GM18858 (cell line): ENCODE measurements at regions not wholly inside any gene's neighbourhood (a gene's known extent, or its start where the extent isn't known, plus 50 kb on each side); places are given as distances from the start of the nearest gene placed in this dataset.
"Not testable (repeated sequence)": the region's sequence is repeated elsewhere in the genome, so short reads cannot be mapped to it uniquely, and the experiment has no call there.

Source experiments
- ATAC-seq: cut with Tn5 transposase; IDR thresholded peaks from one replicate; pipeline ENCODE4 v1.9.1; 2021; ENCODE audit not compliant: unreplicated experiment

DNA sequence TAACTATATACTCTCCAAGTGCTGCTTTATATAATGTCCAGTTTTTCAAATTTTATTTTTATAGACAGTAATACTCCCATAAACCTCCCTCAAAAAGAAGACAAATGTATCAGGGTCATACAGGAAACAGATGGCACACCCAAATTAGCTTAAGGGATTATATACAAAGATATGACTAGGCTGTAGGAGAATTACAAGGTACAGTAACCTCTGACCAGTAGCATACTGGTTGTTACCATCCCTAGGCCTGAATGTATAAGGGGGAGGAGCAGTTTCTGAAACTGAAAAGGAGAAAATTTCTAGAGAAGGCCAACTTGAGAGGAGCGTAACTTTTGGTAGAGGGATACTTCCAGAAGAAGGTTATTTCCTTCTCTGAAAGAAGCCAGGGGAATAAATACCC, 122.6 kb upstream of the NBPF19 start:
- ATAC-seq, result not testable (repeated sequence)

GRCh38 chr1:149354579-149354978, 120.3 kb upstream of the NBPF19 start:
- ATAC-seq, result not testable (repeated sequence)

DNA sequence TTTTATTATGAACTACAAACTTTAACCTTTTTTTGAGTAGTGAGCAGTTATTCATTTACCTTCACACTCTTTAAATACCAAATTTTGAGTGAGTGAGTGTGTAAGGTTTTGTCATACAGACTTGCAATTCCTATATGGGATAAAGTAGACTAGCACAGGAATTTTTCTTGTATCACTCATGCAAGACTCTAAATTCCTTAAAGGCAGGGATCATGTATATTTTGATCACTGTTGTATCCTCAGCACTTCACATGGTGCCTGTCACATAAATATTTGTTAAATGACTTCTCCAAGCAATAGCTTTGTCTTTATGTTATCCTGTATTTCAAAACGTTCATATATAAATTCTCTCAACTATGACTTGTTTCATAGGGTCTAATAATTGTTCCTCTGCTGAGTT, 119.1 kb upstream of the NBPF19 start:
- not testable (repeated sequence) for ATAC-seq

GRCh38 chr1:149356152-149356551, 118.7 kb upstream of the NBPF19 start:
- not testable (repeated sequence) for ATAC-seq

- ATAC-seq, result not testable (repeated sequence)
Measured at GRCh38 chr1:149360351-149360750, 114.5 kb upstream of the NBPF19 start.

- ATAC-seq, result not testable (repeated sequence)
Measured at GRCh38 chr1:149361310-149361709, 113.5 kb upstream of the NBPF19 start.

GRCh38 chr1:149364188-149364981, 110.5 kb upstream of the NBPF19 start:
- ATAC-seq, result not testable (repeated sequence)

DNA sequence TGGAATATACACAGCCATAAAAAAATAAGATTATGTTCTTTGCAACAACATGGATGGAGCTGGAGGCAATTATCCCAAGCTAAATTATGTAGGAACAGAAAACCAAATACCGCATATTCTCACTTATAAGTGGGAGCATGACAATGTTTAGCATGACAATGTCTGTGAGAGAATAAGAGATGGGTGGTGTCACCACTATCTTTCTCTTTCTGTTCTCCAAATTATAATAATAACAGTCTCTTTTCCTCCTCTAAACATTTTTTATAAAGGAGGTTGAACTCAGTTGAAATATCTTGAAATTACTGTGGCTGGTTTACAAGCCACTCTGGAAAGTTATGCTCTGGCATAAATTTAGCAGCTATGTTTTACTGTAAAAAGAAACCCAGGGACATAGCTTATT, 108.4 kb upstream of the NBPF19 start:
- ATAC-seq, result not testable (repeated sequence)

DNA sequence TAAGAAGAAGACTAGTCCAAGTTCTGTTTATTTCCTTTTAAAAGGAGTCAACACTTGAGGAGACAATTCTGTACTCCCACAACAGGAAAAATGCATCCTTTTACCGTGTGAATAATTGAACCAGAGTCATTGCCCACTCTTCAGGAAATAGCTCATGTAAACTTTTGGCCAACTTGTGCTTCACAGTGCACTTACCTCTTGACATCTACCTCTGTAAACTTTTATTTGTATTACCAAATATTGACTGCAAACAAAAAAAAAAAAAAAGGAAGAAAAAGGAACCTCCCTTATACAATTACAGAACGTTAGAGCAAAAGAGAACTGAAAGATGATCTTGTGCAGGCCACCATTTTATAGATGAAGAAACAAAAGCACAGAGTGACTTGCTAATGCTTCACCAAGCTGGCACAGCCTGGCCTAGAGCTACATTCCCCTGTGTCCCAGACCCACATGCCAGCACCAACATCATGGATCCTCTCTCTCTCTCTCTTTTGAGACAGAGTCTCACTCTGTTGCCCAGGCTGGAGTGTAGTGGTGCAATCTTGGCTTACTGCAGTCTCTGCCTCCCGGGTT, 107.3 kb upstream of the NBPF19 start:
- not testable (repeated sequence) for ATAC-seq

DNA sequence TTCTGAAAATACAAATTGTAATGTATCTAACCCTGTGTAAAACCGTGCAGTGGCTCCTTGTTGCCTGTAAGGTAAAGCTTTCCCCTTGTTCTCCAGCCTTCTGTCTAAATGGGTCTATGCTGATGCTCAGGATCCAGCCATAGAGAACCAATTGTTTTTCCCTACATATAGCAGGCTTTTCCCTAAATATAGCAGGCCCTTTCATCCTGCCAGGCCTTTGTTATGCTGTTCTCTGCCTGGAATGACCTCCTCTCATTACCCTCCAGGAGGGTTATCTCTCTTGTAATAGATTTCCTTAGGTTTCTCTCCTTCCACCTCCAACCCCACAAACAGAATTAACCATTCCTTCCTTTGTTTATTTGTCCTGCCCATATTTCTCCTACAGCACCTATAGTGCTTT, 106.5 kb upstream of the NBPF19 start:
- ATAC-seq, result not testable (repeated sequence)

DNA sequence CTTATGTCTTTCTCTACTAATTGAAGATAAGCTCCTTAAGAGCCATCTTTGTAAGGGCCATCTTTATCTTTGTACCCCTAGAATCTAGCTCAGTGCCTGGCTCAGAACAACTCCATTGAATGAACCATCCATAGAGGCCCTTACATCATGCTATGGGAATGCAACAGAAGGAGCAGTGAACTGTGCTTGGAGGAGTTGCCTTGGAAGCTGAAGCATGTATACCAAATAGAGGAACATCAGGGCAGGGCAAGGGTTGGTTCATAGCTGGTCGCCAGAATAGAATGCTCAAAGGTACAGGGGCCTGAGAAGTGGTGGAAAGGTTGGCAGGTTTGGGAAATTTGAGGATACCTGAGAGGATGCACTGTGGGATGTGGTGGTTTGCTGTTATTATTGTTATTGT, 105.8 kb upstream of the NBPF19 start:
- ATAC-seq, result not testable (repeated sequence)

DNA sequence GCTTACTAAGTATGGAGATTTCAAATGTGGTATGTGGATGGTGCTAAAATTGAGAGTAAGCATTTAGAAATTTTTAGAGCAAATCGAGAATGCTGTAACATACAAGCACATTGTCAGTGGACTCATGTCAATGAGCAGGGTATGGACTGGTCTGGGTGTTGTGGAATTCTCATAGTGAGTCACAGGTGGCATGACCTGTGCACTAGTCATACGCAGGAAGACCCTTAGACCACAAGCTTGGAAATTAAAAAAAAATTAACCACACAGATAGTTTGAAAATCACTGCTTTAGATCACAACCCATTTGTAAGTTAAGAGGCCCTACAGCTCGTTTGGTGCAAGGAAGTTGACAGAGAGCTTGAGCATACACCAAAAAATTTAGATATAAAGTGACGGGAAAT, 102.9 kb upstream of the NBPF19 start:
- ATAC-seq, result not testable (repeated sequence)

DNA sequence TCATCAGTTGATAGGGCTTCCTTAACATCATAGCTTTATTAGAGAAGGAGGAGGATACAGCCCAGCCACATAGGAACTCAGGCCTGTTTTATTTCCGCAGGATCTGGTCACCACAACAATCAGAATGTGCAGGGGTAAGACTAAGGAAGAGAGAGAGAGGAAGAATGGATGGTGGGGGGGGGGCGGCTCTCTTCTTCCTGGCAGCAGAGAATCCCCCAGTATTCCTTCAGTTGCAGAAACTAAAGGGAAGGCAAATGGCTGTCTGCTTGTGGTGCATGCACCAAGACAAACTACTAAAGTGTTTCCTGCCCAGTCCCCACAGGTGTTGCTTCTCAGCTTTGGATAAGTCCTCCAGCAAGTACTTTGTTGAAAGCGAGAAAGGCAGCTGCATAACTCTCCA, 96.4 kb upstream of the NBPF19 start:
- not testable (repeated sequence) for ATAC-seq

DNA sequence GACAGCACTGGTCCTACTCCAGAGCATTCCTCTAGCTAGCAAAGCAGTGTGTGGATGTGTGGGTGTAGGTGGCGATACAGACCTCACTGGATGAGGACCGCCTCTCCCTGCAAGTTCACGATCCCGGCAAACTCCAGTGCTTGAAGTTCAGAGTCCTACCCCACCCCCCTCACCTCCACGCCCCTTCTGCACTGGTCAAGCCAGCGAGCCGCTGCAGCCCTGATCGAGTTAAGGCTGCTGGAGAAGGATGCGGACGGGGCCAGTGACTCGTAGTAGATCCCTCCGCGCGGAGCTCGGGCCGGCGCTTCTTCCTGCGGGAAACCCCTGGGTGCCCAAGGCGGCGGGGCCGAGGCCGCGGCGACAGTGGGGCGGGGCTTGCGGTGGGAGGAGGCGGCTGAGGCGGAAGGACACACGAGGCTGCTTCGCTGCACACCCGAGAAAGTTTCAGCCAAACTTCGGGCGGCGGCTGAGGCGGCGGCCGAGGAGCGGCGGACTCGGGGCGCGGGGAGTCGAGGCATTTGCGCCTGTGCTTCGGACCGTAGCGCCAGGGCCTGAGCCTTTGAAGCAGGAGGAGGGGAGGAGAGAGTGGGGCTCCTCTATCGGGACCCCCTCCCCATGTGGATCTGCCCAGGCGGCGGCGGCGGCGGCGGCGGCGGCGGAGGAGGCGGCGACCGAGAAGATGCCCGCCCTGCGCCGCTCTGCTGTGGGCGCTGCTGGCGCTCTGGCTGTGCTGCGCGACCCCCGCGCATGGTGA, 84.5 kb upstream of the NBPF19 start:
- not testable (repeated sequence) for ATAC-seq

DNA sequence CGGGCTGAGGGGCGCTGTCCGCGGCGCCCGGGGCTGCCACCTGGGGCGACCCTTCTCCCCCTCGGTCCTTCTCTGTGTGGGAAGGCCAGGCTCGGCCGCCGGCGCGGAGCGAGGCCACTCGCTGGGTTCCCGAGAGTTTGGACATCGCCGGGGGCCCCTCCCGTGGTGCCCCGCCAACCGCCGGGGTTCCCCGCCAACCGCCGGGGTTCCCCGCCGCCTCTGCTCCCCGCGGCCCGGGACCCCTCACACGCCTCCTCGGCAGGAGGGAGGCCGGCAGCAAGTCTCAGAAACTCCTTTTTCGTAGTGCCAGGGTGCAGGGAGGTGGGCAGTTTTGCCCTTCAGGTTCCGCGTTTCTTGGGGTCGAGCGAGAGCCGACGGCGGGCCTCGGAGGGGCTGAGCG, 83.9 kb upstream of the NBPF19 start:
- not testable (repeated sequence) for ATAC-seq

- ATAC-seq, result not testable (repeated sequence)
Measured at GRCh38 chr1:149395802-149396201, 79.0 kb upstream of the NBPF19 start.

DNA sequence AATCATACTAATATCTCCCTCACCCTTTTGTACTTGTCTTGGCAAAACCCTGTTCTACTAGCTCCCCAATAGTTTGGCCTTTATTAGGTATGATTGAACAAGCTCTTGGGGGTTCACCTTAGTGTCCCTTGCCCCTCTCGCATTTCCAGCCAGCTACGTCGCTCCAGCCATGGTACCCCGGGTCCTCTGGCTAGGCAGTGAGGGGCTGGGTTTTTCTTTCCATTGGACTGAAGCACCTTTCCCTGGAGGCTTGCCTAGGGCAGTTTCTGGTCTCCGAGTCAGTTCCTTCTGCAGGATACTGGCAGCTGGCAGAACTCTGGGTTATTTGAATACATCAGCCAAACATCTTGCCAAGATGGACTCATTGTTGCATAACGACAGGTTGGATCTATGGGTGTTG, 76.3 kb upstream of the NBPF19 start:
- ATAC-seq, result not testable (repeated sequence)

- ATAC-seq, result not testable (repeated sequence)
Measured at GRCh38 chr1:149408404-149408803, 66.4 kb upstream of the NBPF19 start.

DNA sequence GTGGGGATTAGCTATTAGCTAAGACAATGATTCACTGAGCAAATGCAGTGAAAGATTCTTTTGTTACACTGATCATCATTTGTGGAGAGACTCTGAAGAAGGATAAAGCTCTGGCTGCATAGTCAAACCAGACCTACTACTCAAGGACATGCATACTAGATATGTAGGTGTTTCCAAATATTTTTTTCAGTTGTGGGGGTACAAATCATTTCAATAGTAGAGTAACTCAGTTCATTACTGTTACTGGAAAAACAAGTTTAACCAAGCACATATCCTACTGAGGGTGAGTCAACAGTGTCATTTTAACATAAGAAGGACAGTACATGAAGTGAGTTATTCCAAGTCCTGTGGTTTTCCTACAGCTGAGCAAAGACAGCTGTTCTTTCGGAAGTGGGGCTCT, 59.5 kb upstream of the NBPF19 start:
- not testable (repeated sequence) for ATAC-seq

GRCh38 chr1:149418782-149419181, 56.1 kb upstream of the NBPF19 start:
- ATAC-seq, result not testable (repeated sequence)

GRCh38 chr1:149423122-149423521, 51.7 kb upstream of the NBPF19 start:
- not testable (repeated sequence) for ATAC-seq
